OCI-LY7 (cell line): ENCODE measurements at regions not wholly inside any gene's neighbourhood (a gene's known extent, or its start where the extent isn't known, plus 50 kb on each side); places are given as distances from the start of the nearest gene placed in this dataset.

Experiments
- BruUV-seq: library from RNA; stranded (reverse); fragments of 400-500 nt; replicated peaks from 2 replicates; lab custom pipeline; 2021; lab: Mats Ljungman, UMichigan
- CTCF ChIA-PET: fragments of 300-600 bp; sonication (Branson Sonifier 250); formaldehyde crosslinking; loops from one replicate; lab custom pipeline; 2022; ENCODE audit warnings: antibody characterized with exemption; ENCODE audit not compliant: unreplicated experiment; lab: Charles Lee
- POLR2A ChIA-PET: fragments of 300-600 bp; sonication (Branson Sonifier 250); formaldehyde crosslinking; loops from one replicate; lab custom pipeline; 2022; ENCODE audit warnings: antibody characterized with exemption; lab: Charles Lee
- DNase-seq: peaks from one replicate; pipeline ENCODE4 v3.0.0-alpha.2; 2015; ENCODE audit warnings: low spot score
- H2AFZ ChIP-seq: fragments of 200-600 bp; sonication (generic), shearing (Covaris generic); 2 replicates; pipeline ENCODE4 v1.6.1; 2014; ENCODE audit warnings: mild to moderate bottlenecking, antibody characterized with exemption, low read length, moderate library complexity
- H3K27ac ChIP-seq: fragments of 200-600 bp; sonication (generic); 2 replicates; pipeline ENCODE4 v1.5.1; 2014; ENCODE audit warnings: mixed run types, low read depth, mild to moderate bottlenecking, moderate library complexity, low read length, inconsistent platforms; ENCODE audit not compliant: poor library complexity, severe bottlenecking
- H3K36me3 ChIP-seq: fragments of 200-600 bp; sonication (generic); 2 replicates; pipeline ENCODE4 v1.6.1; 2014; ENCODE audit warnings: mild to moderate bottlenecking, antibody characterized with exemption, low read length, moderate library complexity, mixed read lengths; ENCODE audit not compliant: insufficient read depth
- H3K4me1 ChIP-seq: fragments of 200-600 bp; sonication (generic); 2 replicates; pipeline ENCODE4 v1.5.1; 2014; ENCODE audit warnings: mild to moderate bottlenecking, low read length; ENCODE audit not compliant: insufficient read depth, poor library complexity, severe bottlenecking
- H3K4me2 ChIP-seq: fragments of 200-600 bp; sonication (generic); 2 replicates; pipeline ENCODE4 v1.6.1; 2014; ENCODE audit warnings: mild to moderate bottlenecking, low read length
- H3K4me3 ChIP-seq: fragments of 200-600 bp; sonication (generic); 2 replicates; pipeline ENCODE4 v1.5.1; 2014; ENCODE audit warnings: mild to moderate bottlenecking, low read depth, low read length; ENCODE audit not compliant: poor library complexity, severe bottlenecking
- H3K79me2 ChIP-seq: fragments of 200-600 bp; sonication (generic); 2 replicates; pipeline ENCODE4 v1.6.1; 2016; ENCODE audit warnings: low read depth, mild to moderate bottlenecking, low read length, moderate library complexity, mixed read lengths; ENCODE audit not compliant: insufficient read depth
- H3K9me2 ChIP-seq: fragments of 200-600 bp; sonication (generic); 2 replicates; pipeline ENCODE4 v1.6.1; 2016; ENCODE audit warnings: mild to moderate bottlenecking, low read length, mixed read lengths; ENCODE audit not compliant: insufficient read depth
- H3K9me3 ChIP-seq: fragments of 200-600 bp; sonication (generic); 2 replicates; pipeline ENCODE4 v1.6.1; 2014; ENCODE audit warnings: mild to moderate bottlenecking, mixed run types, low read length, mixed read lengths
- H4K20me1 ChIP-seq: fragments of 200-600 bp; sonication (generic); 2 replicates; pipeline ENCODE4 v1.6.1; 2014; ENCODE audit warnings: mild to moderate bottlenecking, antibody characterized with exemption, low read length, moderate library complexity, mixed read lengths; ENCODE audit not compliant: insufficient read depth
- EZH2phosphoT487 ChIP-seq: fragments of 200-600 bp; sonication (generic); IDR thresholded peaks from 2 replicates; pipeline ENCODE4 v1.6.1; 2018; ENCODE audit warnings: low read depth, borderline replicate concordance, mild to moderate bottlenecking, mixed run types, antibody characterized with exemption, low read length, moderate library complexity, mixed read lengths
- intact Hi-C: fragments of 100-400 bp; cut with micrococcal nuclease; formaldehyde crosslinking; loops from one replicate; pipeline ENCODE4 v1.10.0; 2022; ENCODE audit not compliant: unreplicated experiment
- TF ChIP-seq, protein P1 (sequence below): fragments of 200-600 bp; sonication (generic); conservative IDR thresholded peaks from 2 replicates; pipeline ENCODE4 v1.5.1; 2014; ENCODE audit warnings: mild to moderate bottlenecking, antibody characterized with exemption, low read length, moderate library complexity, mixed read lengths

DNA sequence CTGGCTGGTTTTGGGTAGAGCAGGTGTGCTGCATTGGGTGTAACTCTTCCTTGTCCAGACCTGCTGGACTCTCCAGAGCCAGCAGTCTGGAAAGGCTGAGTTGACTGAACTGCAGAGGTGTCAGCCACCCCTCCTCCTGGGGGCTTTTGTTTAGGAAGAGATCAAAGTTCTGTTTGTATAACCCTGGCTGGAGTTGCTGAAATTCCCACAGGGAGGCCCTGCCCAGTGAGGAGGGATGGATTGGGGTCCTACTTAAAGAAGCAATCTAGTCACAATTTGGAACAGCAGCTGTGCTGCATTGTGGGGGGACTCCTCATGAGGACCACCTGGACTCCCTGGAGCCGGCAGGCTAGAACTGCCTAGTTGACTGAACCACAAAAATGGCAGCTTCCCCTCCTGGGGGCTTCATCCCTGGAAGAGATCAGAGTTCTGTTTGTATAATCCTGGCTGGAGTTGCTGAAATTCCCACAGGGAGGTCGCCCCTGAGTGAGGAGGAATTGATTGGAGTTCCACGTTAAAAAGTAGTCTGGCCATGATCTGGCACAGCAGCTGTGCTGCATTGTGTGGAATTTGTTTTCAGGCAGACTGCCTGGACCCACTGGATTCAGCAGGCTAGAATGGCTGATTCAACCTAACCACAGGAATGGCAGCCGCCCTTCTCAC is 264.9 kb upstream of the ZC4H2 start:
- Histone ChIP-seq H3K9me2 (no peaks in the 10 kb centered on the region), H3K4me1 (no peaks in the 10 kb centered on the region), H3K4me3 (no peak overlapping the region), H4K20me1 (no peaks in the 10 kb centered on the region), H2AFZ (no peak overlapping the region), H3K9me3 (no peaks in the 10 kb centered on the region), H3K27ac (no peak overlapping the region), H3K36me3 (no peaks in the 10 kb centered on the region), H3K79me2 (no peaks in the 10 kb centered on the region), H3K4me2 (no peak overlapping the region)
- ChIA-PET POLR2A (no interaction called here), CTCF (no interaction called here)
- no peak for DNase-seq
- no peak for TF ChIP-seq EZH2phosphoT487
- TF ChIP-seq, protein P1, sequence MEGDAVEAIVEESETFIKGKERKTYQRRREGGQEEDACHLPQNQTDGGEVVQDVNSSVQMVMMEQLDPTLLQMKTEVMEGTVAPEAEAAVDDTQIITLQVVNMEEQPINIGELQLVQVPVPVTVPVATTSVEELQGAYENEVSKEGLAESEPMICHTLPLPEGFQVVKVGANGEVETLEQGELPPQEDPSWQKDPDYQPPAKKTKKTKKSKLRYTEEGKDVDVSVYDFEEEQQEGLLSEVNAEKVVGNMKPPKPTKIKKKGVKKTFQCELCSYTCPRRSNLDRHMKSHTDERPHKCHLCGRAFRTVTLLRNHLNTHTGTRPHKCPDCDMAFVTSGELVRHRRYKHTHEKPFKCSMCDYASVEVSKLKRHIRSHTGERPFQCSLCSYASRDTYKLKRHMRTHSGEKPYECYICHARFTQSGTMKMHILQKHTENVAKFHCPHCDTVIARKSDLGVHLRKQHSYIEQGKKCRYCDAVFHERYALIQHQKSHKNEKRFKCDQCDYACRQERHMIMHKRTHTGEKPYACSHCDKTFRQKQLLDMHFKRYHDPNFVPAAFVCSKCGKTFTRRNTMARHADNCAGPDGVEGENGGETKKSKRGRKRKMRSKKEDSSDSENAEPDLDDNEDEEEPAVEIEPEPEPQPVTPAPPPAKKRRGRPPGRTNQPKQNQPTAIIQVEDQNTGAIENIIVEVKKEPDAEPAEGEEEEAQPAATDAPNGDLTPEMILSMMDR = no peak
- intact Hi-C loops = no loop called here
- no TSS peak for BruUV-seq

DNA sequence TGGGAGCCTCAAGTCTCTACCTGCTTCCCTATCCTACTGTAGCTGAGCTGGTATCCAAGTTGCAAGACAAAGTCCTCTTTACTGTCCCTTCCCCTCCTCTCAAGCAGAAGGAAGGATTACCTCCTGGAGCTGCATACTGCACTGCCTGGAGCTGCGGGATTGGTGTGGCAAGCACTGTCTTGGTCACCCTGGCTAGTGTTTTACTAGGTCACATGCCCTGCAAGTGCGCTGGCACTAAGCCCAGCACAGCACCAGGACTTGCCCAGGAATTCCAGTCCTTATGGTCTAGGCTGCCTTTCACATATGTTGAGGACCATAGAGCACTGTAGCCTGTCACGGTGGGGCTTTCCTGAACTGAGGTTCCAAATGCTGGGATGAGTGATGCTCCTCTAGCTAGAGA is 227.3 kb upstream of the ZC4H2 start:
- H4K20me1 ChIP-seq = no peaks in the 10 kb centered on the region
- no peak for DNase-seq
- H3K4me1 ChIP-seq = no peaks in the 10 kb centered on the region
- no peaks in the 10 kb centered on the region for H3K79me2 ChIP-seq
- intact Hi-C loops = no loop called here
- no peaks in the 10 kb centered on the region for H3K9me3 ChIP-seq
- BruUV-seq = no TSS peak
- H3K36me3 ChIP-seq = no peaks in the 10 kb centered on the region
- H3K9me2 ChIP-seq = no peaks in the 10 kb centered on the region
- H3K4me2 ChIP-seq = no peak overlapping the region
- TF ChIP-seq, protein P1 = no peak
- TF ChIP-seq EZH2phosphoT487 = no peak
- ChIA-PET CTCF (no interaction called here), POLR2A (no interaction called here)
- H2AFZ ChIP-seq = no peak overlapping the region
- no peak overlapping the region for H3K4me3 ChIP-seq
- no peak overlapping the region for H3K27ac ChIP-seq

DNA sequence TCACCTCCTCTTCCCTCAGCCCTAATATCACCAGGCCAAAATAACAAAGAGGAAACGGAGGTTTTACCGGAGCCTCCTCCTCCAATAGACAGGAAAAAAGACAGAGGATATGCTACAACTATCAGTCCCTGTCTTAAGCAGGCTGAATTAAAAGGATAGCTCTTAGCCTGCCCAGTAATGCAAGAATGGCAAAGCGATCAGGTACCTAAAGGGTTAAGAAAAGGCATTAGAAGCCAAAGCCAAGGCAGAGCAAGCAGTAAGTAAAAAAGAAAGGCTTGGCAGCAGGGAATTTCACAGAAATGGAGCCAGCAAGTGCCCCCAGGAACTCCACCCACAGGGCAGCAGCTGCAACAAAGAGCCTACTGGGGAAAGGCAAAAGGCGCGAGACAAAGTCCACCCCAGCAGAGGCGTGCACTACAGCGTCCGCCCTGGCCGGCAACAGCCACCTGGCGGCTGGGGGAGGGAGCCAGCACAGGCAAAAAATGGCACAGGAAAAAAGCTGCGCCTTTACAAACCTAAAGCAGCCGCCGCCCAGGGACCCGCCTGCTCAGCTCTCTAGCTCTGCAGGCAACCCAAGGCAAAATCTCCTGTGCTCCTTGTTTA is 220.6 kb upstream of the ZC4H2 start:
- DNase-seq = peak; percentile 64
- TF ChIP-seq, protein P1 = peak; percentile 53; the same call in 1 of the 2 replicates
- TF ChIP-seq EZH2phosphoT487 = no peak
- no TSS peak for BruUV-seq

More for the DNA sequence above, 220.6 kb upstream of the ZC4H2 start:
- H3K4me2 ChIP-seq = peak overlapping the region; percentile 32
- peak overlapping the region; percentile 25; the same call in 1 of the 2 replicates for H2AFZ ChIP-seq
- H3K79me2 ChIP-seq = no peaks in the 10 kb centered on the region
- H3K9me2 ChIP-seq = no peaks in the 10 kb centered on the region
- intact Hi-C loops = no loop called here
- peaks cover 8% of the 10 kb centered on the region for H3K4me1 ChIP-seq
- ChIA-PET CTCF (no interaction called here), POLR2A (interaction anchor here (1.2 kb wide), 1 partner anchor 12 kb away, joined by 3 read pairs; no protein-coding TSS in a partner anchor)
- H3K4me3 ChIP-seq = no peak overlapping the region
- H3K36me3 ChIP-seq = no peaks in the 10 kb centered on the region
- H3K9me3 ChIP-seq = no peaks in the 10 kb centered on the region
- no peaks in the 10 kb centered on the region for H4K20me1 ChIP-seq
- no peak overlapping the region for H3K27ac ChIP-seq
